Breast epithelium (tissue), 4 donors: ENCODE measurements at regions not wholly inside any gene's neighbourhood (a gene's known extent, or its start where the extent isn't known, plus 50 kb on each side); places are given as distances from the start of the nearest gene placed in this dataset.

Experiments
- DNase-seq, 2 donors: peaks; one replicate each; pipeline ENCODE4 v3.0.0-alpha.2; 2019; ENCODE audit warnings: low spot score in 2 of 2
- H3K27ac ChIP-seq, 2 donors: fragments of 200-600 bp; sonication (generic) in 1 of 2; one replicate each; pipeline ENCODE4 v1.5.1; 2016 to 2019; ENCODE audit warnings: mild to moderate bottlenecking in 1 of 2
- H3K27me3 ChIP-seq, 2 donors: fragments of 200-600 bp; sonication (generic) in 1 of 2; one replicate each; pipeline versions ENCODE4 v1.5.1 to v1.6.0; 2017 to 2019; ENCODE audit warnings: control low read depth in 1 of 2, mild to moderate bottlenecking in 1 of 2
- H3K36me3 ChIP-seq: fragments of 200-600 bp; one replicate; pipeline ENCODE4 v1.5.1; 2019
- H3K4me1 ChIP-seq, 2 donors: fragments of 200-600 bp; sonication (generic); one replicate each; pipeline ENCODE4 v1.5.1; 2016 to 2019; ENCODE audit warnings: control low read depth in 1 of 2
- H3K4me3 ChIP-seq, 3 donors: fragments of 200-600 bp; sonication (generic); 1 replicate in 2 of 3; 2 replicates in 1 of 3; pipeline ENCODE4 v1.5.1; 2016 to 2019; ENCODE audit warnings: mild to moderate bottlenecking in 3 of 3, moderate library complexity in 2 of 3
- H3K9me3 ChIP-seq, 2 donors: fragments of 200-600 bp; sonication (generic) in 1 of 2; one replicate each; pipeline ENCODE4 v1.5.1; 2016 to 2019; ENCODE audit warnings: control low read depth in 1 of 2
- CTCF ChIP-seq, 3 donors: fragments of 450-650 bp; IDR thresholded peaks; one replicate each; pipeline ENCODE4 v1.5.1; 2016 to 2017; ENCODE audit warnings: antibody characterized with exemption in 3 of 3, mild to moderate bottlenecking in 3 of 3, moderate library complexity in 3 of 3
- POLR2A ChIP-seq: fragments of 450-650 bp; IDR thresholded peaks from one replicate; pipeline ENCODE4 v1.6.1; 2016; ENCODE audit warnings: antibody characterized with exemption, mild to moderate bottlenecking, moderate library complexity
- POLR2AphosphoS5 ChIP-seq, 3 donors: sonication (generic); formaldehyde crosslinking; IDR thresholded peaks; one replicate each; pipeline ENCODE4 v1.6.1; 2017; ENCODE audit warnings: antibody characterized with exemption in 3 of 3
- intact Hi-C: fragments of 100-400 bp; cut with DNase I; formaldehyde crosslinking; loops from one replicate; pipeline ENCODE4 v1.15.1; 2023; ENCODE audit warnings: low total_unique reads

GRCh38 chr12:83954956-83955601, 957.5 kb downstream of the SLC6A15 start:
- Histone ChIP-seq H3K36me3 (no peaks in the 10 kb centered on the region), H3K4me1 (no peaks in the 10 kb centered on the region), H3K27ac (no peak overlapping the region), H3K27me3 (no peaks in the 10 kb centered on the region), H3K9me3 (peaks cover 0 to 11% of the 10 kb centered on the region in 2 donors), H3K4me3 (no peak overlapping the region)
- no peak for TF ChIP-seq POLR2AphosphoS5 (IDR thresholded peaks at IDR 0.05)
- TF ChIP-seq CTCF (IDR thresholded peaks at IDR 0.05), result no peak
- TF ChIP-seq POLR2A, result no peak
- no peak for DNase-seq
- intact Hi-C loops, result no loop called here

- Histone ChIP-seq H3K36me3 (no peaks in the 10 kb centered on the region), H3K9me3 (peaks cover 0 to 11% of the 10 kb centered on the region in 2 donors), H3K27ac (no peak overlapping the region), H3K4me3 (no peak overlapping the region), H3K27me3 (no peaks in the 10 kb centered on the region), H3K4me1 (no peaks in the 10 kb centered on the region)
- intact Hi-C loops, result no loop called here
- DNase-seq, result no peak
- no peak for TF ChIP-seq POLR2AphosphoS5 (IDR thresholded peaks at IDR 0.05)
Measured at GRCh38 chr12:83954071-83954789, 958.4 kb downstream of the SLC6A15 start.

GRCh38 chr12:83945871-83946270, 966.7 kb downstream of the SLC6A15 start:
- Histone ChIP-seq H3K27me3 (no peaks in the 10 kb centered on the region), H3K9me3 (peaks cover 0 to 6% of the 10 kb centered on the region in 2 donors), H3K4me1 (no peaks in the 10 kb centered on the region), H3K4me3 (no peak overlapping the region), H3K27ac (no peak overlapping the region), H3K36me3 (no peaks in the 10 kb centered on the region)
- intact Hi-C loops, result no loop called here
- no peak for TF ChIP-seq CTCF (IDR thresholded peaks at IDR 0.05)
- TF ChIP-seq POLR2A, result no peak
- no peak for TF ChIP-seq POLR2AphosphoS5 (IDR thresholded peaks at IDR 0.05)
- no peak for DNase-seq

DNA sequence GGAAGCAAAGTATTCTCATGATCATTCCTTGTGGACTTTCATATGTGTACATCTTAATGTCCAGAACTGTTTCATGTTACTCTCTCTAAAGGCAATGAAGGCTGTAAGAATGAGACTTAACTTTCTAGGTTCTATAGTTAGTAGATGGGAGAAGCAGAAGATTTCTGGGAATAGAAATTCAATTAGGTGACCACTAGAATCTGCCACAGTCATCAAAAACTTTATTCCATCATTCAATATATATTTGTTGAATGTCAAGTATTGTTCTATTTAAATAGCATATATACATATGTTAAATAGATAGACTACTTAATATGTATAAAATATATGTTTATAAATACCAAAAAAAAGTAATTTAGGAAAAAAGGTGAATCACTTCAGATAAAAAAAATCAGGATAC, 972.9 kb downstream of the SLC6A15 start:
- Histone ChIP-seq H3K27ac (no peak overlapping the region), H3K9me3 (no peaks in the 10 kb centered on the region), H3K36me3 (no peaks in the 10 kb centered on the region), H3K4me3 (no peak overlapping the region), H3K27me3 (no peaks in the 10 kb centered on the region), H3K4me1 (no peaks in the 10 kb centered on the region)
- no peak for DNase-seq
- intact Hi-C loops, result no loop called here
- TF ChIP-seq POLR2AphosphoS5 (IDR thresholded peaks at IDR 0.05), result no peak
- no peak for TF ChIP-seq CTCF (IDR thresholded peaks at IDR 0.05)
- TF ChIP-seq POLR2A, result no peak

- peaks cover 0 to 7% of the 10 kb centered on the region in 2 donors for H3K9me3 ChIP-seq
- H3K27me3 ChIP-seq, result no peaks in the 10 kb centered on the region
- TF ChIP-seq POLR2A (no peak), CTCF (IDR thresholded peaks at IDR 0.05) (no peak), POLR2AphosphoS5 (IDR thresholded peaks at IDR 0.05) (no peak)
- no peaks in the 10 kb centered on the region for H3K36me3 ChIP-seq
- no peaks in the 10 kb centered on the region for H3K4me1 ChIP-seq
- no peak overlapping the region for H3K27ac ChIP-seq
- no peak overlapping the region for H3K4me3 ChIP-seq
- intact Hi-C loops, result no loop called here
- no peak for DNase-seq
Measured at GRCh38 chr12:83933615-83934014, 979.0 kb downstream of the SLC6A15 start.
